HepG2 (cell line): ENCODE measurements at regions not wholly inside any gene's neighbourhood (a gene's known extent, or its start where the extent isn't known, plus 50 kb on each side); places are given as distances from the start of the nearest gene placed in this dataset.
"Not testable (repeated sequence)": the region's sequence is repeated elsewhere in the genome, so short reads cannot be mapped to it uniquely, and the experiment has no call there.

Experiments used
- EP300 ChIP-seq, 3 experiments: sonication (generic) in 1 of 3; formaldehyde crosslinking in 1 of 3; IDR thresholded peaks; 2 replicates each; pipeline versions ENCODE4 v1.5.1 to v1.6.1; 2011 to 2020; ENCODE audit warnings: low read depth in 2 of 3, low read length in 2 of 3, borderline replicate concordance in 1 of 3, improper control_type of control experiment in 1 of 3, mild to moderate bottlenecking in 1 of 3, missing genetic modification reagents in 1 of 3, moderate library complexity in 1 of 3
- FOXK2 ChIP-seq: fragments of 450-650 bp; IDR thresholded peaks from 2 replicates; pipeline ENCODE4 v1.6.1; 2016
- ZNF749 ChIP-seq: sonication (generic); formaldehyde crosslinking; IDR thresholded peaks from 2 replicates; pipeline ENCODE4 v1.8.0; 2022; ENCODE audit warnings: mild to moderate bottlenecking, missing genetic modification reagents, moderate library complexity, borderline replicate concordance

DNA sequence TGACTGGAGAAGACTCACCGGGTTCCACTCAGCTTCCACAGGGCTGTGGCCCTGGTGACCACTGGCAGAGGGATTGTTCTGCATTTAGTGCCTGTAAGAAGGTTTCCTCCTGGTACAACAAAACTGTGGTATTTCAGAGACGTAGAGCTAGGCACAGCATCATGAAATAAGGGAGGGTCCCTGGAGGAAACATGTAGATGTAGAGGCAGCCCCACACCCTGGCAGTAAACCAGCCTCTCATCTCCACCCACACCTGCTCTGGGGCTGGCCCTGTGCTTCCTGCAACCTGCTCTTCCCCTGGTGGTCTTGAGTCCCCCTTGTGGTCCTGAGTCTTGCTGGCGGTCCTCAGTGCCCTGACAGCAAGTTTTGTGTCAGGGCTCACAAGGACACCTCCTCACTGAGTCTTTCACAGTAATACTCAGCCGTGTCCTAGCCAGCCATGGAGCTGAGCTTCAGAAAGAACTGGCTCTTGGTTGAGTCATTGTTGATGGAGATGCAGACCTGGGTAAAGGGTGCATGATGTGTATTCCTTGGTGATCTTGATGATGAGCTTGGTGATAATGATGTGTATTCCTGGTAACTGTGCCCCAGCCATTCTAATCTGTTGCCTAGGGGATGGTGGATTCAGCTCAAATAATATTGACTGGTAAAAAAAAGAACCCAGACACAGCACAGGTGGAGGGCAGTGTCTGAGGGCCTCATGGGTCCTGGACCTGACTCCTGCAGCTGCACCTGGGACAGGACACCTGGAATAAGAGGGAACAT, 118.0 kb downstream of the POTEB start:
- TF ChIP-seq FOXK2; EP300 (IDR thresholded peaks at IDR 0.05; ENCODE audit: low read depth in 2 of 2, low read length in 2 of 2); EP300 (CRISPR knock-in tag; IDR thresholded peaks at IDR 0.05; ENCODE audit: borderline replicate concordance); ZNF749: not testable (repeated sequence)
